ENCODE measurements at regions not wholly inside any gene's neighbourhood (a gene's known extent, or its start where the extent isn't known, plus 50 kb on each side); places are given as distances from the start of the nearest gene placed in this dataset.
"Not testable (repeated sequence)": the region's sequence is repeated elsewhere in the genome, so short reads cannot be mapped to it uniquely, and the experiment has no call there.

DNA sequence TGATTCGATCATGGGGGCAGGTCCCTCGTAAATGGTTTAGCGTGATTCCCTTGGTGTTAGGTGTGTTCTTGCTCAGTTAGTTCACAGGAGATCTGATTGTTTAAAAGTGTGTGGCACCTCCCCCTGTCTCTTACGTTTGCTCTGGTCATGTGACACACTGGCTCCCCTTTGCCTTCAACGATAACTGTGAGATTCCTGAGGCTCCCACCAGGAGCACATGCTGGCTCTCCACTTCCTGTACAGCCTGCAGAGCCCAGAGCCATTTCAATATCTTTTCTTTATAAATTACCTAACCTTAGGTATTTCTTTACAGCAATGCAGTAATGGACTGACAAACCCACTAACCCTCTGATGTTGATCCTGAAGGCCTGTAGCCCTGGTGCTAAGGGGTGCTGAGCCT lies 141.9 kb downstream of the FCRL5 start:
- ATAC-seq (no peak), DNase-seq (ENCODE audit: low spot score) (no peak)

DNA sequence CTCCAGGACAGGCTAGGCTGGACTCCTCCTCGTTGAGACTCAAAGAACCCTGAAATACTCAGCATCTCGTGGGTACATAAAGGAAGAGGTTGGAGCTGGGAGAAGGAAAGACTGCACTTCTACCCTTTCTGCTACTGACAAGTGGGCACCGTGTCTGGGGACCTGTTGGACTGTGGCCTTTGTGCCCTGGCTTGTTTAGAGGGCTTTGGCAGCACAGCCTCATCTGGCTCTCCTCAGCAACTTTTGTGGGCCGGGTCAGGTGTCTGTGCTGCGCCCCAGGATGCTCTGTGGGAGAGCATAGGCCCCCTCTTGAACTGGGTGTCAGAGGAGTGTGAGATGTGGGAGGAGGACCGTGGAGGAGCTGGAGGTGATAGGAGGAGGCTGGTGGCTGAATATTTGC lies 142.4 kb downstream of the FCRL5 start:
- ATAC-seq, result peak; percentile 48

DNA sequence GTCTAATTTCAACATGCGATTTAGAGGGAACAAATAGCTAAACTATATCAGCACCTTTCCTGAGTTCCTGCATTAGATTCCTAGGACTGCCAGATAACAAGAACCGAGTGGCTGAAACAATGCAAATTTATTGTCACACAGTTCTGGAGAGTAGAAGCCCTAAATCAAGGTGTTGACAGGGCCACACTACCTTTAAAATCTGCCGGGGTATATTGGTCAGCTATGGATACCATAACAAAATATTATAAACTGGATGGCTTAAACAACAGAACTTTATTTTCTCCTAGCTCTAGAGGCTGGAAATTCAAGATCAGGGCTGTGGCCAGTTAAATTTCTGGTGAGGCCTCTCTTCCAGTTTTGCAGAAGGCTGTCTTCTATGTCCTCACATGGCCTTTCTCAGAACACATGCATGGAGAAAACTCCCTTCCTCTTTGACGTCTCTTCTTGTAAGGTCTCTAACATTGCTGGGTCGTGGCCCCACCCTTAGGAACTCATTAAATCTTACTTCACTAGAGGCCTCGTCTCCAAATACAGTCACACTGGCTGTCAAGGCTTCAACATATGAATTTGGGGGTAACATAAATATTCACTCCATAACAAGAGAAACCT lies 144.3 kb downstream of the FCRL5 start:
- no peak for DNase-seq (ENCODE audit: low spot score)
- no peak for ATAC-seq

More for the DNA sequence above, 142.4 kb downstream of the FCRL5 start:
- no peak for DNase-seq (ENCODE audit: low spot score)

DNA sequence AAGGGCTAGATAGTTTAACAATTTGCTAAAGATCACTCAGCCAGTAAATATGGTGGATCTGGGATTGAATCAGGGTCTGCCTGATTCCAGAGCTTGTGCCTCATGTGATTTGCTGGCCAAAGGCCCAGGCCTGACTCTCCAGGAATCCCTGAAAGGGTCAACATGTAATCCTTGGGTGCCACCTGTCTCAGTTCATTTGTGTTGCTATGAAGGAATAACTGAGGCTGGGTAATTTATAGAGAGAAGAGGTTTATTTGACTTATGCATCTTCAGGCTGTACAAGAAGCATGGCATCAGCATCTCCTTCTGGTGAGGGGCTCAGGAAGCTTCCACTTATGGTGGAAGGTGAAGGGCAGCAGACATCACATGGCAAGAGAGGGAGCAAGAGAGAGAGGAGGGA lies 144.9 kb downstream of the FCRL5 start:
- no peak for ATAC-seq

DNA sequence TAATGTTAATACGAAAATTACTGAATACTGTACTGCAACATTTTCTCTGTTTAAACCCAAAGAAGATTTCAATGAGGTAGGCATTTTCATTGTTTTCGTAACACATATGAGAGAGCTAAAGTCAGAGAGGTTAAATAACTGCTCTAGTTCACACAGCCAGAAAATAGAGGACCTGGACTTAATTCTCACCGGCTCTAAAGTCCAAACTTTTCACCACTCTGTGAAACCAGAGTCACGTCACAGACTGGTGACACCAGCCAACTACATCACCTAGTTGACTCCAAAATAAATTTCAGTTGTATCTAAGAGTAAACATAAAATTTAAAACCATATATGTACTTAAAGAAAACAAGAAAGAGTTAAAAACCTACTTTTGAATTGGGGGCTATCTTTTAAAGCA lies 146.7 kb downstream of the FCRL5 start:
- DNase-seq (ENCODE audit: low spot score) (no peak), ATAC-seq (peak; percentile 87)

More for the DNA sequence above, 144.9 kb downstream of the FCRL5 start:
- DNase-seq (ENCODE audit: low spot score), result no peak

DNA sequence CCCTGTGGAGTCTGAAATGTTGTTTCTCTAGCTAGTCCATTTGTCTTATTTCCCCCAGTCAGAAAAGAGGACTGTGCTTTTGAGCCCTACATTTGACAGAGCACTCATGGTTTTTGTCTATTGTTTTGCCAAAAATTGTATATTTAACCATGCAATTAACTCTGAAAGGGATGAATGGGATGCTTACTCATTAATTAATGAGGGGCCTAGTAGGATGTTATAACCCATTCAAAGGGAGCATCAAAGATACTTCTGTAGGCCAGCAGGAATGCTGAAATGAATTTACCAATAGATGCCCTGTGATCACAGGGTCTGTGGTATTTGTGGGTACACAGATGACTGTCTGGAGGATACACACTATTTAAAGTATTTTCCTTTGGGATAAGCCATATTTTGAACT lies 147.7 kb downstream of the FCRL5 start:
- DNase-seq (ENCODE audit: low spot score), result no peak
- no peak for ATAC-seq

DNA sequence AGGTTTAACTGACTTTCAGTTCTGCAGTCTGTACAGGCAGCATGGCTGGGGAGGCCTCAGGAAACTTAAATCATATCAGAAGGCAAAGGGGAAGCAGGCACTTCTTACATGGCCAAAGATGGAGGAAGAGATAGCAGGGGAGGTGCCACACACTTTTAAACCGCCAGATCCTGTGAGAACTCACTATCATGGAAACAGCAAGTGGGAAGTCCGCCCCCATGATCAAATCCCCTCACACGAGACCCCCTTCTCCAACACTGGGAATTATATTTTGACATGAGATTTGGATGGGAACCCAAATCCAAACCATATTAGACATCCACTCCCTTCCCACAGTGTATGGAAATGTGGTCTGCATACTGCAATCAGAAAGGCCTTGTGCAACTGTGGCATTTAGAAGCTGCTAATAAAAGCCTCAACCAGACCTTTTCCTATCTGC lies 148.2 kb downstream of the FCRL5 start:
- ATAC-seq, result no peak

DNA sequence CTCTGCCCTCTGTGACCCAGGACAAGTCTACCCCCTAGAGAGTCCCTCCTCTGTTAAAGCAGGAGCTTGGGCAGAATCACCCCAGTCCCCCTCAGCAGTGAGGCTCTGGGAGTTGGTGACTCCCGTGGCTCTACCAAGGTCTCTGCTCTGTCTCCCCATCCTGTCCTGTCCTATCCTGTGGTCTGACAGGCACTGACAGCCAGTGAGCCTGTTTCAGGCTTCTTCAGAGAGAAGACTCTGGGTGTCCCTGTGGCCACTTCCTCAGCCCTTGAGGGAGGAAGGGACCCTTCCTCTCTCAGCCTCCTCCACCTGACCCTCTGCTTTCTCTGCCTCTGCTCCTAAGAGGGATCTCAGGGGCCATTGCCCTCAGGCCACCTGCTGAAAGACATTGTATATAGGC lies 148.7 kb downstream of the FCRL5 start:
- DNase-seq (ENCODE audit: low spot score) (no peak), ATAC-seq (no peak)

More for the DNA sequence above, 148.2 kb downstream of the FCRL5 start:
- no peak for DNase-seq (ENCODE audit: low spot score)

DNA sequence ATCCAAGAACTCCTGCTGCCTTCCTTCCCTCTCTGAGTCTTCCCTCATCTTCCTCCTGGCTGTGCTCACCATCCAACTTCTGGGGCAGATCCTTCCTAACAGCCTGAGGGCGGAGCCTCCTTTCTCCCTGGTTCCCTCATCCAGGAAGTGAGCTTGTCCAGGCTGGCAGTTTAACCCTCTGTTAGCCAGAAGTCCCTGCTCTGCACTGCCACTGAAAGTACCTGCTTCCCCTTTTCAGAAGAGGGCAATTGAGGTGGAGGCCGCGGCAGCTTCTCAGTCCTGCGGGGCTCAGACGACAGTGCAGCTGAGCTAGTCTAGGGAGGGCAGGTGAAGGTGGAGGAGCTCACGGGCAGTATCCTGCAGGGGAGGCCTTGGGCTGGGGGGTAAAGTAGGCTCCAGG lies 149.1 kb downstream of the FCRL5 start:
- ATAC-seq, result no peak
- no peak for DNase-seq (ENCODE audit: low spot score)

DNA sequence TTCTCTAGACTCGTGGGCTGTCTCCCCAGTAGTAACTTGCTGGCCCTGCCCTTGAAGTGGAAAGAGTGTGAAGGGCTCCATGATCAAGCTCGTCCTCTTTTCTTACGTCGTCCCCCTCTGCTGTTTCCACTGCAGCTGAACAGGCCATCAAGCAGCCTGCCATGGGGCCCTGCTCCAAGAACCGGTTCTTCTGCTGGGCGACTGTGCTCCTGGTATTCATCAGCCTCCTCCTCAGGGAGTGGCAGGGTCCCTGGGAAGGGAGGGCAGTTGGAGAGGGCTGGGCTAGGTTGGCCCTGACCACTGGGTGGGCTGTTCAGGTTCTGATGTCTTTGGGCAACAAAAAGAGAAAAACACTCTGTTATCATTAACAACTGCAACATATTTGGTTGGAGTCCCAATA lies 151.5 kb downstream of the FCRL5 start:
- DNase-seq (ENCODE audit: low spot score) (no peak), ATAC-seq (no peak)

DNA sequence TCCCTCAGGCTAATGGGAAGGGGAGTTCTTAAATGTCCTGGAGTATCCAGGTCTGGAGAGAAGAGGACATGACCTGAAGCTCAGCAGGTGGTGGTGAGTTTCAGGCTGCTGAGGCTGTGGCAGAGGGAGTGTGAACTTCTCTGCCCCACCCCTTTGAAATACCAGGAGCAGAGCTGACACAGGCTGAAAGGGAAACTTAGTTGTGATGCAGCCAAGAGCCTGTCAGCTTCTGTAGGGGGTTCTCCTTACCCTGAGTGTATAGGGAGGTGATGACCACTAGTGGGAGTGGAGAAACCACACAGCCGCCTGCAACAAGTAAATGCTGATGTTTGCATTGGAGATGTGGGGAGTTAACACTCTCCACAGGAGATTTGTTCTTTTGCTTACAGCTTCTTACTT lies 152.3 kb downstream of the FCRL5 start:
- DNase-seq (ENCODE audit: low spot score) (no peak), ATAC-seq (no peak)

DNA sequence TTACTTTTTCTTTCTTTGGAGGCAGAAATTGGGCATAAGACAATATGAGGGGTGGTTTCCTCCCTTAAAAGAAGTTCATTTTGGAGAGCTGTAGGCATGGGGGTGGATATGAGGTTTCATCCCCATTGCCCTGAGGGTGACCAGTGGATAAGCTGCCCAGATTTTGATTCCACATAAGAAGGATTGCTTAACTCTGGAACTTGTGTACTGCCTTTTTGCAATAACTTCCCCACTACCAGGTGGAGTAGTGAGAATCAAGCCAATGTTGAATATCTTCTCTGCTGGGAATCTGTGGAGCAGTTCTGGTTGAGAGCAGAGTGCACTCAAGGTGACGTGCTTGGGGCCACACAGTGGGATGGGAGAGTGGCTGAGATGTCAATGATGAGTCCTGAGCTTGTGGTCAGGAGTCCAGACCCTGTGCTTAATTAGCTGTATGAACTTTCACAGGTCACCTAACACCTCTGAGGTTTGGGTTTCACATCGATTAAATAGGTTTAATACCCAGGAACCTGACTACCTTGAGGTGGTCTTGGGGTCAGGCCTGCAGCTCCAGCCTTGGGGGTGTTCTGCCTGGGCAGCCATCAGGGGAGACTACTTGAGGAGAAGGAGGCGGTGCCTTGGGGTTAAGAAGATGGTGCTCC lies 152.9 kb downstream of the FCRL5 start:
- DNase-seq (ENCODE audit: low spot score), result no peak
- ATAC-seq, result peak; percentile 80

DNA sequence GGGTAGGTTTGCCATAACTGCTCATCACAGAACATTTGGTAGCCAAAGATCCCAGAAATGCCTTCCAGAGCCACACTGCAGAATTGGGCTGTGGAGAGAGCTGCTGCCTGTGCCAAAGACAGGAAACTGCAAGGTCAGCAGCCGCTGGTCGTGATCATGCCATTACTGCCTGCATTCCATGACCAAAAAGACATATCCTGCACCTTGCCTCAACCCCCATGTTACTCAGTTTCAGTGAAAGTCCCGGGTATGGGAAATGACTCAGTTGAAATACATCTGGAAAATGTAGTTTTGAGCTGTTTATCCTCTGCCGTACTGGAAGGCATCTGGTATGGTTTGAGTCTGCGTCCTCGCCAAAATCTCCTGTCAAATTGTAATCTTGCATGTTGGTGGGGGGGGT lies 161.7 kb downstream of the FCRL5 start:
- no peak for ATAC-seq
- DNase-seq (ENCODE audit: low spot score), result no peak

DNA sequence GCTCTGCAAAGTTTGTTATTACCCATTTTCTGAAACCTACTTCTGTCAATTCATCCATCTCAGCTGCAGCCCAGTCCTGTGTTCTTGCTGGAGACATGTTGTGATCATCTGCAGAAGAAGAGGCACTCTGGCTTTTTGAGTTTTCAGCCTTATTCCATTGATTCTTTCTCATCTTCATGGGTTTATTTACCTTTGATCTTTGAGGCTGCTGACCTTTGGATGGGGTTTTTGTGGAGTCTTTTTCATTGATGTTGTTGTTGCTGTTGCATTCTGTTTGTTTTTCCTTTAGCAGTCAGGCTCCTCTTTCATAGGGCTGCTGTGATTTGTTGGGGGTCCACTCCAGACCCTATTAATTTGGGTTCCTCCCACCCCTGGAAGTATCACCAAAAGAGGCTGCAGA lies 164.3 kb downstream of the FCRL5 start:
- DNase-seq (ENCODE audit: low spot score) (no peak), ATAC-seq (no peak)

DNA sequence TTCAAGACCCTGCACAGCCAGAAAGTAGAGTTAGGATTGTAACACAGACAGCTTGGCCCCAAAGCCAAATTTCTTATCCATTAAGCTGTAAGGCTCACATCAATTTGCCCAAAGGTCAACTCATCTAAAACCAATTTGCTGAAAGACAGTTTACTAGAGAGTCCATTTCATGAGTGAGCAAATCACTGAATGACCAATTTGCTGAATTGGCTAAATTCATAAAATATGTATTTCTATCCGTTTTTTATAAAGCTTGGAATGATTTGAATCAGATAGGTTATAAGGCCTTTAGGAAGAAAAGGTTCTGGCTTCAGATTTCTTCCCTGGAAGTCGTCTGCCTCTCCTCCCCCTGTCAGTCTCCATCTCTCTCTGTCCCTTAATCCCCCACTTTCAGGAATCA lies 168.1 kb downstream of the FCRL5 start:
- DNase-seq (ENCODE audit: low spot score), result no peak
- no peak for ATAC-seq

DNA sequence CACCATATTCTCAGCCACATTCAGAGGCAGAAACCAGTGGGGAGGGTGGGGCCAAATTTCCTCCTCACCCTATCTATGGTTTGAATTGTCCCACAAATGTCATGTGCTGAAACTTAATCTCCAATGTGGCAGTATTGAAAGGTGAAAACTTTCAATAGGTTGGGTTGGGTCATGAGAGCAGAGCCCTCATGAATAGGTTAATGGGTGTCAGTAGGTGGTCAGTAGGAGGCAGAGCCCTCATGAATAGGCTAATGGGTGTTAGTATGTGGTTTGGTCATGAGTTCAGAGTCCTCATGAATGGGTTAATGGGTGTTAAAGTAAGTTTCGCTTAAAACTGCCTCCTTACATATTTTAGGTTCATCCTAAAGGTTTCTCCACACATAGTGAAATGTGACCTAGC lies 170.0 kb downstream of the FCRL5 start:
- ATAC-seq (no peak), DNase-seq (ENCODE audit: low spot score) (no peak)

DNA sequence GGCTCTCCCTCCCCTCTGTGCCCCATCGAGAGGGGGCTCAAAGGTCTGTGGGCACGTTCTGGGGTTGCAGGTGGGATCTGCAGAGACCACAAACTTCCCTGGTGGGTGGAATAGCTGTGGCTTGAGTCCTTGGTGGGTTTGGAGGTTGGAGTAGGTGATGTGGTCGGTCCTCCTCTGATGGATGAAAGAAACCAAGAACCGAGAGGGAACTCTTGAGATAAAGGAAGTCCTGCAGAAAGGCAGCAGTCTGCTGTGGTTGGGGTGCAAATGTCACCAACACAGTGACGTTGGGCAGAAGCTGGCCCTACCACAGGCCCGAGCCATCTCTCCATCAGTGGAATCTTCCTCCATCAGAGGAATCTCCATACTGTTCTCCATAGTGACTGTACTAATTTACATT lies 171.8 kb downstream of the FCRL5 start:
- DNase-seq (ENCODE audit: low spot score) (no peak), ATAC-seq (no peak)

DNA sequence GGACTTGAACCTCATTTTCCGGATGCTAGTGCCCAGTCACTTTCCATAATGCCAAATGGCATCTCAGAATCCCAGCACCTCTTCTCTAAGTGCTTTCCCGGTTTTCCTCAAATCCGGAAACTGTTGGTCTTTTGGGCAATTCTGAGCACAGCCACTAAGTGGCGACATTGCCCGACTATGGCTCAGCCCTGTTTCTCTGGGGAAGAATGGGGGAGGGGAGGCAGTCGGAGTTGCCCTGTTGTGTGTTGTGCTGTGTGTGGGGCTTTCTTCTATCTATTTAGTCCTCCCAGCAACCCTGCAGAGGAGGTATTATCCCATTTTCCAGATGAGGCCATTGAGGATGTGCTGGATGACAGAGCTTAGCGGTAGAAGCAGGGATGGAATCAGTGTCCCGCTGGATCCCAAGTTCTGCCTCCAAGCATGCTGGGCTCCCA lies 175.0 kb downstream of the FCRL5 start:
- DNase-seq (ENCODE audit: low spot score), result peak; percentile 53

DNA sequence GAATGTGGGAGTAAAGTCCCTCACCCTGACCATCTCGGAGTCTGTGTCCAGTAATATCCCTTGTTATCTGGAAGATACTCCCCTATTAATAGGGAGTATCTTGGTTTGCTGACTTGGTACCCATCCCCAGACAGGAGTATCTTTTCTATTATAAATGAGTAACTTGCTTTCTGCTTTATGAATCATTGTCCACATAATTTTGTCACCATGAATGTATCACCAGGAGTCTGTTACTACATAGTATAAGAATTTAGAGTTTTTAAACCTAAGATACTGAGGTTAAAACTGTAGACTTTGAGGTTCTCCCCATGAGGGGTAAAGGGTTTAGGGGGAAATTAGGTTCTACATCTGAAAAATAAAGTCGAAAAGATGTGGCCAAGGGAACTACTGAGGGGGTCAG lies 175.6 kb downstream of the FCRL5 start:
- DNase-seq (ENCODE audit: low spot score) (no peak), ATAC-seq (no peak)

More for the DNA sequence above, 175.0 kb downstream of the FCRL5 start:
- ATAC-seq, result peak; percentile 98

DNA sequence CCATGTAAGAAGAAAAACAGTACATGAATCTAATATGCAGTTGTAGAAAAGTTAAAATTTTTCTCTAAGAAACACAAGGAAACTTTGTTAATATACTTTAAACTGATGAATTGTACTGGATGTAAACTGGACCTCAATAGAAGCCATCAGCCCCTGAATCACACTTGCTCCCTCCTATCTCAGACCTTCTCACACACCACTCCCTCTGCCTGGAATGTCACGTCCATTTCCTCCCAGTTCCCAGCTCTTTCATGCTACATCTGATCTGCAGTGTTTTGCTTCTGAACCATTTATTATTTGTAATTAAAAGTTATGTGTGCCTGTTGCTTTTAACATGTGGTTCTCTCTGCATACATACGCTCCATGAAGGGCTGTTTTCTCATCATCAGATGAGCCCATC lies 180.0 kb downstream of the FCRL5 start:
- DNase-seq (ENCODE audit: low spot score); ATAC-seq: not testable (repeated sequence)

DNA sequence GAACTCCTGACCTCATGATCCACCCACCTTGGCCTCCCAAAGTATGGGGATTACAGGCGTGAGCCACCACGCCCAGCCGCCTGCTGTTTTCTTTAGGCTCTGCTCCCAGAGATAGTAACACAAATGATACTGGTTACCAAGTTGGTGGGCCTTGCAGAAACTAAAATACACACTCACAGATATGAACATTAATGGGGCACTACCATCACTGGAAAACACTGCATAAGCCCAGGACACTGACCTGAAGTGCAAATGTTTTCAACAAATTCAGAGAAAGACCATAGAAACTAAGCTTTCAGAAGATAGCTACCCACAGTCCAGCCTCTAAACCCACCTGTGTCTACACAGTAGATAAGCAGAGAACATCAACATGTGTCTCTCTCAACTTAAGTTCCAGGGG lies 180.5 kb downstream of the FCRL5 start:
- DNase-seq (ENCODE audit: low spot score) (no peak), ATAC-seq (no peak)

DNA sequence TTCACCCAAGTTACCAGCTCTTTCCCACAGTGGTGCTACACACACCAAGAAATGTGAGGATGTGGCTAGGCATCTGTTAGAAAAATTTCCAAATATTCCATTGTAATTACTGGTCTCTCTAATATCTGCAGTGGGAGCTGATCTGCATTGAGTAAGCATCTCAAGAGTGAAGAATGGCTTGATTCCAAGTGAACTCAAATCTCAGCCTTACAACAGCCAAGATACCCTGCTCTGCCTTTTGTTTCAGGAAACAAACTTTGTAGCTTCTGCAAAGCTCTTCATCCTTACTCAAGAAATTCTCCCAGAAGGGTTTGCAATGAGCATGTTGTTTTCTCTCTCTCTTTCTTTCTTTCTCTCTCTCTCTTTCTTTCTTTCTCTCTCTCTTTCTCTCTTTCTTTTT lies 181.1 kb downstream of the FCRL5 start:
- no peak for DNase-seq (ENCODE audit: low spot score)
- ATAC-seq, result no peak

DNA sequence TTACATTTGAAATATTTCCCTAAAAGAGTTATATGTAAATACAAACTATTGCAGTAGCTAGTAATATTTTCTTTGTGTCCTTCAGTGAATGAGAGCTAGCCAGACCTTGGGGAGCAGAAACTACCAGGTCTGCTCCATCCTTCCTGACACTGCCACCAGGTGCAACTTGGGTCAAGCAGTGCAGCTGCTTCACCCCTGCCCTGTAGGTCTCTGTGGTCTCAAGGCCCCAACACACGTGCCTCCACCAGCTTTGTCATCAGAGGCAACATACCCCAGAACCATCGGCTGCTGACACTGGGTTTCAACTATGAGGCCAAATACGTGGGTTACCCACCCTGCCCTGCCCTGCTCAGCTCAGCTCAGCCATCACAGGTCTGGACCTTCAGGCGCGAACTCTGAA lies 181.6 kb downstream of the FCRL5 start:
- no peak for DNase-seq (ENCODE audit: low spot score)
- no peak for ATAC-seq
